ENCODE measurements at regions not wholly inside any gene's neighbourhood (a gene's known extent, or its start where the extent isn't known, plus 50 kb on each side); places are given as distances from the start of the nearest gene placed in this dataset.
A peak's percentile ranks its signal among the peaks of the same experiment; 100 is the strongest.

DNA sequence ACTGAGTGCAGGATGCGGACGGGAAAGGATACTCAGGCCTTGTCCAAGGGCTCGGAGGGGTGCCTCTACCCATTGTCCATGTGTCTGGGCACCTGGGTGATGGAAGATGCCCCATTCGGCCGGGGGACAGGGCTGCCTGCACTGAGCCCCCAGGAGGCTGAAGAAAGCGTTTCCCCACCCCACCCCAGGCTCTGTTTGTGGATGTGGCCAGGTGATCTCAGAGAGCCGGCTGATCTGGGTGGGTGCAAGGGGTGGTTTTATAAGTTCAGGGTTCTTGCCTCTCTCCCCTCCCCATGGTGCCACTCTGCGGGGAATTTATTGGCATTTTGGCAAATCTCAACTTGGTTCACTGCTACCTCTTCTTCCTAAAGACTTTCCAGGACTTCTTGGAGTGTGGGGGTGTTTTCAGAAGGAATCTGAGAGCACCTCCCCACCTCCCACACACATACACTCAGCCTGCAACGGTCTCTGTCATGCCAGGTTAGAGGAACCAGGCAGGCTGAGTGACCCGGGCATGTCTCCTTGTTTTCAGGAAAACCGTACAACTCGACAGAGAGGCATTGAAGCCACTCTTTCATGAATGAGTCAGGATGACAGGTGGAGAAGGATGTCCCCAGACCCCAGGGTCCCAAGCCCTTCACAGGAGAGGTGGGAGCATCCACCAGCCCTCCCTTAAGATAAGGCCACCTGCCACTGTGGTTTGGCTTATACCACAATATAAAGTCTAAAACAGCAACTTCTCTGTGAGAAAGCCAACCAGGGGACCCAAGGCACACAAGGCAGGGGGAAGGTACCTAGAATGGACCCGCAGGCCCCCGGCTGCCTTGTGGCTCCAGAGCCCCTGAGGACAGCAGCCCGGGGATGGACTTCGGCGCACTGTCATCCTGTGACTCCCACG lies 174.9 kb downstream of the ETS2 start:
- no peak for DNase-seq

DNA sequence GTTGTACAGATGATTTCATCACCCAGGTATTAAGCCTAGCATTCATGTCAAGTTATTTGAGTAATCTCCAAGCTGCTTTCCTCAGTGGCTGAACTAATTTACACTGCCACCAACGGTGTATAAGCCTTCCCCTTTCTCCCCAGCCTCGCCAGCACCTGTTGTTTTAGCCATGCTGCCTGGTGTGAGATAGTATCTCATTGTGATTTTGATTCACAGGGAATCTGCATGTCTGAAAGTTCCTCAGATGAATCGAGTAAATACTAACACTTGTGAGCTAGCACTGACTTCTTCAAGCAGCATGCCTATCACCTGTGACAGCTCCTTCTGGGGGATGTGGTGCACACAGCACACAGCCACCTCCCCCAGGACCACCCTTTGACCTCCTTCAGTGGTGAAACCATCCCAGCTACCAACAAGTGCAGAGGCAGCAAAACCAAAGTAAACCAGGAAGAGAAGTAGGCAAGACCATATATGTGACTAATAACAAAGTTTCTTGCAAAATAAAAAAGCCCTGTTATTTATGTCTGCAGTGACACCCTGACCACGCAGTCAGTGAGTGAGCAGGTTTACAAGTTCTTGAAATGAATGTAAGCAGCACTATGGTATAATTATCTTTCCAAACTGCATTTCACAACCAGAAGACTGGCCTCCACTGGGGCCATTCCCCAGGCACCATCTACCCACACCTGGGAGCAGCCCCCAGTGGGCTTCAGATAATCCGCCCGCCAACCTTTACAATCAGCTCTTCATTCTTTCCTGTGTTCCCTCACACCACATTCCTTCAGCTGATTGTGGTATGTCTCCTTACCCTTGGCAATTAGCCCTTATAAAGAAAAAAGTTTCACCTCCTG lies 173.8 kb downstream of the ETS2 start:
- no peak for DNase-seq

- DNase-seq: no peak
Measured at GRCh38 chr21:38976900-38977299, 171.2 kb downstream of the ETS2 start.

DNA sequence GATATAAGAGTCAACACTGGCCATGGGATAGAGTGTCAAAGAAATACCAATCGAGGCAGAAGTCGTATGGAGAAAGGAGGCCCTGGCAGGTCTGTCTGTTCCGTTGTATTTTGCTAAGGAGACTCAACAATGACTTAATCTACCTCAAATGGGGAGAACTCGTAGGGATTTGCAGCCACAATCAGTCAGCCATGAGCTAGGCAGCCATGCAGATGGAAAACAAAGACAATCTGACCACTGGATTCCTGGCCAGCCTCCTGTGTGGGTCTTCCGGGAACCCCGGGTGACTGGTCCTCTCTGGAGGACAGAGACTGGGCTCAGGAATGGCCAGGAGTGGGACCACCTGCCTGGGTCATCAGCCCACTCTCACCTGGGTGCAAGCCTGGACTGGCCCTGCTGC lies 167.8 kb downstream of the ETS2 start:
- no peak for DNase-seq

GRCh38 chr21:38972078-38972477 lies 166.3 kb downstream of the ETS2 start:
- no peak for DNase-seq

- DNase-seq: no peak
Measured at GRCh38 chr21:38970765-38971164, 165.0 kb downstream of the ETS2 start.

- DNase-seq: no peak
Measured at GRCh38 chr21:38968887-38969543, 163.3 kb downstream of the ETS2 start.

- DNase-seq: no peak
Measured at GRCh38 chr21:38965910-38966504, 160.3 kb downstream of the ETS2 start.

DNA sequence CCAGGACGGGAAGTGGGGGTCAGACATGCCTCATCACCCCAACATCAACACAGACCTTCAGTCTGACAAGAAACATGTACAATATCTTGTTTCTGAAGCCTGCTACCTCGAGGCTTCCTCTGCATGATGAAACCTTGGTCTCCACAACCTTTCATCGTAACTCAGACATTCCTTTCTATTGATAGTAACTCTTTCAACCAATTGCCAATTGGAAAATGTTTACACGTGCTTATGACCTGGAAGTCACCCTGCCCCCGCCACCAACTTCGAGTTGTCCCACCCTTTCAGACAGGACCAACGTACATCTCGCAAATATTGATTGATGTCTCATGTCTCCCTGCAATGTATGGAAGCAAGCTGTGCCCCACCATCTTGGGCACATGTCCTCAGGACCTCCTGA lies 159.5 kb downstream of the ETS2 start:
- DNase-seq: no peak

- no peak for DNase-seq
Measured at GRCh38 chr21:38963006-38963405, 157.3 kb downstream of the ETS2 start.

GRCh38 chr21:38960251-38960650 lies 154.5 kb downstream of the ETS2 start:
- no peak for DNase-seq

DNA sequence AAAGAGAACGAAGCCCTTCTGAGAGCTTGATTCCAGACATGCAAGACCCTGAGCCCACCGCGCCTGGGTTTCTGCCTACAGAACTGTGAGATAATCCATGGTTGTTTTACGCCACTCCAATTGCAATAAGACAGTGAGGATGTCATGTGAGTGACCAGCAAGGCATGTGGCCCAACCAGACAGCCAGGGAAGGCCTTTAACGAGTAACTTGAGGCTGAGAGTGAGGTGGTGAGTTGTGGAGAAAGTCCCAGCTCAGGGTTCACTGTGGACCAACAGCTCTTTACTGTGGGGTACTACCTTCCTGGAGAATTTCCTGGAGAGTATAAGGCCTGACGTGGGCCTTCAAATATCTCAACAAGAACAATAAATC lies 153.9 kb downstream of the ETS2 start:
- DNase-seq: no peak

DNA sequence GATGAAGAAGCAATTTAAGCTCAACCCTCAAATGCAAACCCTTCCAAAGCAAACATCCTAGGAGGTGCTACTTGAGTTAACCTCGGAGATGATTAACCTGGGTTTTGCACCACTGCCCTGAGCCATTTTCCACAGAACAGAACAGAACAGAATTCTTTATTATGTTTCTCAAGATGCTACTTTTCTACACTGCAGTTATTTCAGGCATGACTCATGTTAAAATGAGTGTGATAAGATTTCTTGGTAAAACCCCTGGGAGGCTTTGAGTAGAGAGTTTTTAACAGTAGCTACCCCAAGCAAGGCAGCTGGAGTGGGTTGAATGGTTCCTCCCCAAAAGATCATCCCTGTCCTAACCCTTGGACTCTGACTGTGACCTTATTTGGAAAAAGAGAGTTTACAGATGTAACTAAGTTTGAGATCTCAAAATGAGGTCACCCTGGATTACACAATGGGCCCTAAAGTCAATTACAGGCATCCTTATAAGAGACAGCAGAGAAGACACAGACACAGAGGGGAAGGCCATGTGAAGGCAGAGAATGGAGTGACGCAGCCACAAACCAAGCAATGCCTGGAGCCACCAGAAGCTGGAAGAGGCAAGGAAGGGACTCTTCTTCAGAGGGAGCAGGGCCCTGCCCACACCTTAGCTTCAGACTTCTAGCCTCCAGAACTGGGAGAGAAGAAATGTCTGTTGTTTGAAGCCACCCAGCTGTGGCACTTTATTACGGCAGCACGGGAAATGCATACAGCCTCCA lies 153.4 kb downstream of the ETS2 start:
- DNase-seq: no peak

- no peak for DNase-seq
Measured at GRCh38 chr21:38958323-38958705, 152.6 kb downstream of the ETS2 start.

DNA sequence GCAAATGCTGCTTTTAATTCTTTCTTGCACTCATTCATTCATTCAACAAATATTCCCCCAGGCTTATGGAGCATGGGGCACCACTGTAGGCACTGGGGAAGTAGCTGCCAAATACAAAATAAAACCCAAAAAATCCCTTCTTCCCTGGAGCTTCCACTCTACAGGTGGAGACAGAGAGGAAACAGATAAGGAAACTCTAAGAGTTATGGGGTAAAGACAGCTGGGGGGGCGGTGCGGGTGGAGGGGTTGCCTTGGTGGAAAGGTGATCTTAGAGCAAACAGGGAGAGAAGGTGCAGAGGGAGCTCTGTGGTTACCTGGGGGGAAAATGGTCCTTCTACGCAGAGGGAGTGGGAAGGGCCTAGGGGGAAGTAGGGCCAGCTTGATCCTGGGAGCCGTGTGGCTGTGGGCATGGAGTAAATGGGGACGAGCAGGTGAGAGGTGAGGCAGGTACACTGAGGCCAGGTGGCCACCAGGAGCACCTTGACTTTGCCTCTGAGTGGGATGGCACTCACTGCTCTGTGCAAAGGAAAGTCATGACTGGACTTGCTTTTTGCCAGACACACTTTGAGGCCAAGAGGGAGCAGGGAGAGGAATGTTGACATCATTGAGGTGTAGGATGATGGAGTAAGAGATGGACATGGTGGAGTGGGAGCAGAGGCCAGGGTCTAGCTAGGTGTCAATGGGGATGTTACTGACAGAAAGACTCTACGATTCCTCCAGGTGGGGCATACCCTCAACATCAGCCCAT lies 152.0 kb downstream of the ETS2 start:
- DNase-seq: no peak

DNA sequence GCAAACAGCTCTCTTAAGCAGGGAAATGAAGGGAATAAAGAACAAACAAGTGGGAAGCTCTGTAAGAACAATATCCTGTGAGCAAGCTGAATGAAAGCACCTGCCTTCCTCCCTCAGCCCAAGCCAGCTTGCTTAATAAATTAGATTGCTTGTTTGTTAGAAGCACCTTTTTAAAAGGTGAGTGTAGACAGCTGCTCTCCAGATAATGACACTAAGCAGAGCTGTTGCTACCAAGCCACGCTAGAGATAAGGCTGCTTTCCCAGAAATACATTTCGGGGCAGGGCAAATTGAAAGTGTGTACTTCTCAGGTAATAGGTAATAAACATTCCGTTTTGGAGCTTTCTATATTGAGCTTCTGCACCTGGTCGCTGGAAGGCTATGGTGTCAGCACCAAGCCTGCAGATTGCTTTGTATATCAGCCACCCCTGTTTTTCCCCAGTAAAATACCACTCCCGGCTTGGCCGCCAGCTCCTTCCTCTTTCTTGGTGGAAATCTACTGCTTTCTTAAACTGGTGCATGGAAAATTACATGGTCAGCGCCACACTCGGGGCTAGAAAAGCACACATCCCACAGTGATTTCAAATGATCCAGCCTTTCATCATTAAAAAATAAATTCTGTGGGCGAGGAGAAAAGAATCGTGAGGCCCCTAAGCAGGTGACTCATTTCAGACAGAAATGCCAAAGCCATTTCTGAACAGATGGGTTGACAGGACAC lies 151.3 kb downstream of the ETS2 start:
- DNase-seq: peak; percentile 80

- DNase-seq: no peak
Measured at GRCh38 chr21:38956521-38956855, 150.8 kb downstream of the ETS2 start.

GRCh38 chr21:38956007-38956406 lies 150.3 kb downstream of the ETS2 start:
- no peak for DNase-seq

DNA sequence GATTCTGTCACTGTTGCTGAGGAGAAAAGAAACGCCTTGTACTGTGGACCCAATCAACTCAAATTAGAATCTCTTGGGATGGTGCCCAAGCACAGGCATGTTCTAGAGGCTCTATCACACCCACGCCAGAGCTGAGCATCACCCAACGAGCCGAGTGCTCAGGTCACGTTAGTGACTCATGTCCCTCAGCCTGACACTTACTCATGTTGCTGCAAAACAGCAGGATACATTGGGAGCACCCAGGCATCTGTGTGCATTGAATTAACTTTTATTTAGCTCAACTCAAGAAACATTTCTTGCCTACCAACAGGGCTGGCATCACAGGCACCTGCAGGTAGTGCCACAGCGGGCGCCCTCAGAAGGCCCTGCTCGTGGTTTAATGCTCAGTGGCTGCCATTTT lies 149.8 kb downstream of the ETS2 start:
- no peak for DNase-seq

DNA sequence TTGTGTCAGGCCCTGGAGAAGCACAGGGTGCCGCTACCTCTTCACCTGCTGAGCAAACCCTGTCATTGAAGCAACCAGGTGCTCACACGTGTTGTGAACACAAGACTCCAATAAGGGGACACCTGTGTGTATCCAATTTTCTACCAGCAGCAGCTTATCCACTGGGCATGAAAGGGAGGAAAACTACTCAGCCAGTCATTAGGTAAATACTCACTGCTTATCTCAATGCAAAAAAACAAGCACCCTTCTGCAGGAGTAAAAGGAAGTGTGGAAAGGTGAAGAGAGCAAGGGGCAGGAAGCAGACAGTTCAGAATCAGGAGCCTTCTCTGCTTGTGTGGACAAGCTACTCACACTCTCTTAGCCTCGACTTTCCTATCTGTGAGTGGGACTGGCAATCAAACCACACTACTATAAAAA lies 148.9 kb downstream of the ETS2 start:
- peak; percentile 52 for DNase-seq

- DNase-seq: no peak
Measured at GRCh38 chr21:38953516-38953915, 147.8 kb downstream of the ETS2 start.
